Thyroid gland (tissue), 4 donors: ENCODE measurements at regions not wholly inside any gene's neighbourhood (a gene's known extent, or its start where the extent isn't known, plus 50 kb on each side); places are given as distances from the start of the nearest gene placed in this dataset.

Experiments used
- DNase-seq, 2 donors: peaks; one replicate each; pipeline ENCODE4 v3.0.0-alpha.2; 2019
- H3K27ac ChIP-seq, 3 donors: fragments of 200-600 bp; sonication (generic); 1 replicate in 2 of 3; 2 replicates in 1 of 3; pipeline ENCODE4 v1.5.1; 2016 to 2019; ENCODE audit warnings: mild to moderate bottlenecking in 1 of 3, moderate library complexity in 1 of 3
- H3K27me3 ChIP-seq: fragments of 200-600 bp; sonication (generic); one replicate; pipeline ENCODE4 v1.5.1; 2019
- H3K36me3 ChIP-seq, 2 donors: fragments of 200-600 bp; sonication (generic); one replicate each; pipeline ENCODE4 v1.5.1; 2016 to 2019
- H3K4me1 ChIP-seq, 2 donors: fragments of 200-600 bp; sonication (generic); one replicate each; pipeline ENCODE4 v1.5.1; 2017 to 2019
- H3K4me3 ChIP-seq, 3 donors: fragments of 200-600 bp; sonication (generic); replicated peaks in 1 of 3; 1 replicate in 2 of 3; 2 replicates in 1 of 3; pipeline ENCODE4 v1.5.1; 2016; ENCODE audit warnings: mild to moderate bottlenecking in 1 of 3
- H3K9me3 ChIP-seq: fragments of 200-600 bp; sonication (generic); one replicate; pipeline ENCODE4 v1.5.1; 2017
- CTCF ChIP-seq, 6 experiments: fragments of 200-600 bp in 3 of 6; fragments of 450-650 bp in 3 of 6; sonication (generic) in 3 of 6; IDR thresholded peaks; one replicate each; pipeline ENCODE4 v1.5.1; 2016 to 2019; ENCODE audit warnings: antibody characterized with exemption in 6 of 6, mild to moderate bottlenecking in 2 of 6, inconsistent platforms in 1 of 6, moderate library complexity in 1 of 6
- POLR2A ChIP-seq, 2 donors: fragments of 450-650 bp; IDR thresholded peaks; one replicate each; pipeline ENCODE4 v1.6.1; 2017; ENCODE audit warnings: antibody characterized with exemption in 2 of 2, mild to moderate bottlenecking in 2 of 2, moderate library complexity in 1 of 2
- WGBS, 2 donors: methylation state at CpG; one replicate each; pipeline ENCODE4 v1.1.5; 2017; 5-methylcytosine and 5-hydroxymethylcytosine counted together
- intact Hi-C: fragments of 100-400 bp; cut with DNase I; formaldehyde crosslinking; loops from one replicate; pipeline ENCODE4 v1.15.1; 2023

GRCh38 chr9:86557063-86557766 lies 203.0 kb upstream of the TUT7 start:
- intact Hi-C loops, result no loop called here
- Histone ChIP-seq H3K4me3 (no peak overlapping the region), H3K36me3 (no peaks in the 10 kb centered on the region), H3K9me3 (no peaks in the 10 kb centered on the region), H3K27ac (no peak overlapping the region), H3K27me3 (no peaks in the 10 kb centered on the region), H3K4me1 (no peaks in the 10 kb centered on the region)
- TF ChIP-seq CTCF (IDR thresholded peaks at IDR 0.05) (no peak), POLR2A (IDR thresholded peaks at IDR 0.05) (no peak)
- DNase-seq, result no peak
- WGBS, 2 donors, result 62 to 63% methylated on average over 6 to 7 of the region's 7 CpGs

- TF ChIP-seq POLR2A (IDR thresholded peaks at IDR 0.05) (no peak), CTCF (IDR thresholded peaks at IDR 0.05) (no peak)
- H3K4me3 ChIP-seq, result no peak overlapping the region
- intact Hi-C loops, result no loop called here
- H3K27ac ChIP-seq, result no peak overlapping the region
- DNase-seq, result no peak
- H3K4me1 ChIP-seq, result no peaks in the 10 kb centered on the region
- no peaks in the 10 kb centered on the region for H3K36me3 ChIP-seq
- no peaks in the 10 kb centered on the region for H3K27me3 ChIP-seq
- no peaks in the 10 kb centered on the region for H3K9me3 ChIP-seq
- 71 to 87% methylated on average over 2 of the region's 2 CpGs for WGBS, 2 donors
These were observed 201.5 kb upstream of the TUT7 start for GRCh38 chr9:86555661-86556060.

- no peak for TF ChIP-seq CTCF (IDR thresholded peaks at IDR 0.05)
- no peak for TF ChIP-seq POLR2A (IDR thresholded peaks at IDR 0.05)
- Histone ChIP-seq H3K9me3 (no peaks in the 10 kb centered on the region), H3K4me1 (no peaks in the 10 kb centered on the region), H3K4me3 (no peak overlapping the region), H3K36me3 (no peaks in the 10 kb centered on the region), H3K27ac (no peak overlapping the region), H3K27me3 (no peaks in the 10 kb centered on the region)
- intact Hi-C loops, result no loop called here
- 73 to 81% methylated on average over 2 of the region's 2 CpGs for WGBS, 2 donors
- DNase-seq, result no peak
These were observed 196.2 kb upstream of the TUT7 start for GRCh38 chr9:86550401-86550800.

GRCh38 chr9:86549920-86550319 lies 195.7 kb upstream of the TUT7 start:
- WGBS, 2 donors, result 71 to 74% methylated on average over 2 of the region's 2 CpGs
- H3K36me3 ChIP-seq, result no peaks in the 10 kb centered on the region
- TF ChIP-seq CTCF (IDR thresholded peaks at IDR 0.05) (no peak), POLR2A (IDR thresholded peaks at IDR 0.05) (no peak)
- H3K27me3 ChIP-seq, result no peaks in the 10 kb centered on the region
- H3K27ac ChIP-seq, result no peak overlapping the region
- H3K4me3 ChIP-seq, result no peak overlapping the region
- no peaks in the 10 kb centered on the region for H3K9me3 ChIP-seq
- no peak for DNase-seq
- intact Hi-C loops, result no loop called here
- H3K4me1 ChIP-seq, result no peaks in the 10 kb centered on the region

GRCh38 chr9:86549401-86549811 lies 195.2 kb upstream of the TUT7 start:
- Histone ChIP-seq H3K36me3 (no peaks in the 10 kb centered on the region), H3K27me3 (no peaks in the 10 kb centered on the region), H3K9me3 (no peaks in the 10 kb centered on the region), H3K27ac (no peak overlapping the region), H3K4me3 (no peak overlapping the region), H3K4me1 (no peaks in the 10 kb centered on the region)
- DNase-seq, result no peak
- WGBS, 2 donors, result 88 to 98% methylated on average over 2 of the region's 2 CpGs
- no peak for TF ChIP-seq POLR2A (IDR thresholded peaks at IDR 0.05)
- no peak for TF ChIP-seq CTCF (IDR thresholded peaks at IDR 0.05)
- intact Hi-C loops, result no loop called here
